GM23338 (cell line): ENCODE measurements at regions not wholly inside any gene's neighbourhood (a gene's known extent, or its start where the extent isn't known, plus 50 kb on each side); places are given as distances from the start of the nearest gene placed in this dataset.

Experiments used
- ATAC-seq: fragments of 200-7000 bp; cut with Tn5 transposase; 3 replicates; pipeline ENCODE4 v1.9.1; 2020
- DNase-seq: peaks from one replicate; pipeline ENCODE4 v3.0.0-alpha.2; 2015; ENCODE audit warnings: low spot score
- H2AFZ ChIP-seq: fragments of 200-600 bp; sonication (generic); 2 replicates; pipeline ENCODE4 v1.8.0; 2016; ENCODE audit warnings: antibody characterized with exemption, mild to moderate bottlenecking, moderate library complexity
- H3F3A ChIP-seq: fragments of 200-600 bp; sonication (generic); replicated peaks from 2 replicates; pipeline ENCODE4 v1.8.0; 2017; ENCODE audit warnings: antibody characterized with exemption, mixed run types, low read depth
- H3K27ac ChIP-seq: fragments of 200-600 bp; sonication (generic); 2 replicates; pipeline ENCODE4 v1.6.1; 2016; ENCODE audit warnings: low read depth
- H3K27me3 ChIP-seq: fragments of 200-600 bp; sonication (generic); 2 replicates; pipeline ENCODE4 v1.8.0; 2016; ENCODE audit warnings: mild to moderate bottlenecking, mixed run types, moderate library complexity; ENCODE audit not compliant: insufficient read depth
- H3K36me3 ChIP-seq: fragments of 200-600 bp; sonication (generic); 2 replicates; pipeline ENCODE4 v1.8.0; 2016; ENCODE audit warnings: mild to moderate bottlenecking; ENCODE audit not compliant: insufficient read depth
- H3K4me1 ChIP-seq: fragments of 200-600 bp; sonication (generic); 2 replicates; pipeline ENCODE4 v1.8.0; 2016; ENCODE audit warnings: mild to moderate bottlenecking, moderate library complexity; ENCODE audit not compliant: insufficient read depth
- H3K4me2 ChIP-seq: fragments of 200-600 bp; sonication (generic); 2 replicates; pipeline ENCODE4 v1.7.1; 2017; ENCODE audit warnings: mixed run types
- H3K4me3 ChIP-seq: fragments of 200-600 bp; sonication (generic); 2 replicates; pipeline ENCODE4 v1.6.1; 2016; ENCODE audit warnings: mixed run types
- H3K79me2 ChIP-seq: fragments of 200-600 bp; sonication (generic); replicated peaks from 2 replicates; pipeline ENCODE4 v1.8.0; 2017; ENCODE audit warnings: mild to moderate bottlenecking; ENCODE audit not compliant: insufficient read depth
- H3K9me2 ChIP-seq: fragments of 200-600 bp; sonication (generic); 2 replicates; pipeline ENCODE4 v1.8.0; 2017; ENCODE audit not compliant: insufficient read depth
- H4K20me1 ChIP-seq: fragments of 200-600 bp; sonication (generic); replicated peaks from 2 replicates; pipeline ENCODE4 v1.8.0; 2017; ENCODE audit warnings: mild to moderate bottlenecking; ENCODE audit not compliant: insufficient read depth
- H3K27ac Mint-ChIP-seq: 2 replicates; pipeline ENCODE4 v1.8.0; 2020; ENCODE audit warnings: inconsistent platforms, mild to moderate bottlenecking, moderate library complexity, mixed read lengths
- H3K27me3 Mint-ChIP-seq: 3 replicates; pipeline ENCODE4 v1.8.0; 2022; ENCODE audit warnings: low read depth, mild to moderate bottlenecking, moderate library complexity, mixed read lengths, inconsistent platforms; ENCODE audit not compliant: insufficient read depth, poor library complexity
- H3K36me3 Mint-ChIP-seq: 3 replicates; pipeline ENCODE4 v1.8.0; 2021; ENCODE audit warnings: low read depth, mild to moderate bottlenecking, inconsistent platforms, moderate library complexity, mixed read lengths
- H3K4me1 Mint-ChIP-seq: 3 replicates; pipeline ENCODE4 v1.8.0; 2020; ENCODE audit warnings: mild to moderate bottlenecking, inconsistent platforms, mixed read lengths
- H3K4me3 Mint-ChIP-seq: 3 replicates; pipeline ENCODE4 v1.8.0; 2021; ENCODE audit warnings: moderate library complexity, mild to moderate bottlenecking, inconsistent platforms, mixed read lengths
- H3K9me3 Mint-ChIP-seq: 3 replicates; pipeline ENCODE4 v1.8.0; 2020; ENCODE audit warnings: moderate library complexity, mild to moderate bottlenecking, inconsistent platforms, mixed read lengths
- CTCF ChIP-seq, 2 experiments: fragments of 200-600 bp in 1 of 2; sonication (generic) in 1 of 2; conservative IDR thresholded peaks; 2 replicates each; pipeline versions ENCODE4 v1.5.1 to v1.6.1; 2016 to 2017; ENCODE audit warnings: antibody characterized with exemption in 2 of 2, low read depth in 2 of 2, mild to moderate bottlenecking in 2 of 2, moderate library complexity in 1 of 2
- ETS1 ChIP-seq: IDR thresholded peaks from 2 replicates; pipeline ENCODE4 v1.6.1; 2016; ENCODE audit warnings: antibody characterized with exemption
- EZH2 ChIP-seq: fragments of 200-600 bp; sonication (generic); IDR thresholded peaks from one replicate; pipeline ENCODE4 v1.8.0; 2017; ENCODE audit warnings: antibody characterized with exemption, mild to moderate bottlenecking, low read depth; ENCODE audit not compliant: unreplicated experiment
- EZH2phosphoT487 ChIP-seq: fragments of 200-600 bp; sonication (generic); IDR thresholded peaks from one replicate; pipeline ENCODE4 v1.8.1; 2018; ENCODE audit warnings: antibody characterized with exemption; ENCODE audit not compliant: unreplicated experiment
- JUNB ChIP-seq: IDR thresholded peaks from one replicate; pipeline ENCODE4 v1.6.1; 2016; ENCODE audit warnings: antibody characterized with exemption; ENCODE audit not compliant: unreplicated experiment
- NANOG ChIP-seq: IDR thresholded peaks from 2 replicates; pipeline ENCODE4 v1.6.1; 2016; ENCODE audit warnings: antibody characterized with exemption, borderline replicate concordance
- REST ChIP-seq: IDR thresholded peaks from one replicate; pipeline ENCODE4 v1.6.1; 2018; ENCODE audit warnings: antibody characterized with exemption; ENCODE audit not compliant: unreplicated experiment
- ZNF114 ChIP-seq: fragments of 250-450 bp; sonication (Bioruptor Pico); IDR thresholded peaks from 2 replicates; pipeline ENCODE4 v1.5.0; 2020; ENCODE audit warnings: mild to moderate bottlenecking, moderate library complexity
- ZNF331 ChIP-seq: fragments of 250-450 bp; sonication (Bioruptor Pico); IDR thresholded peaks from 2 replicates; pipeline ENCODE4 v1.5.0; 2020; ENCODE audit warnings: low read depth, mild to moderate bottlenecking, moderate library complexity

- TF ChIP-seq REST (no peak), CTCF (conservative IDR thresholded peaks at IDR 0.05; ENCODE audit: low read depth in 2 of 2) (no peak), ETS1 (no peak), ZNF331 (CRISPR knock-in tag) (no peak), EZH2phosphoT487 (no peak), EZH2 (no peak)
Observed at GRCh38 chr4:128456171-128456570, 168.6 kb upstream of the PGRMC2 start (continued).

GRCh38 chr4:128455480-128455879 lies 167.9 kb upstream of the PGRMC2 start:
- Mint-ChIP-seq H3K27ac (no peak overlapping the region), H3K9me3 (no peaks in the 10 kb centered on the region), H3K4me1 (peaks cover 10% of the 10 kb centered on the region; the same call in 2 of the 3 replicates), H3K36me3 (no peaks in the 10 kb centered on the region), H3K27me3 (peaks cover 2% of the 10 kb centered on the region), H3K4me3 (no peak overlapping the region)
- H3K4me3 ChIP-seq = no peak overlapping the region
- H3K27ac ChIP-seq = no peak overlapping the region
- no peaks in the 10 kb centered on the region for H3K79me2 ChIP-seq
- no peaks in the 10 kb centered on the region for H3K4me1 ChIP-seq
- no peaks in the 10 kb centered on the region for H3K36me3 ChIP-seq
- no peak overlapping the region for H3K4me2 ChIP-seq
- H3F3A ChIP-seq = no peaks in the 10 kb centered on the region
- H3K9me2 ChIP-seq = no peaks in the 10 kb centered on the region
- H4K20me1 ChIP-seq = no peaks in the 10 kb centered on the region
- ATAC-seq = no peak
- no peak for DNase-seq
- no peaks in the 10 kb centered on the region for H3K27me3 ChIP-seq
- H2AFZ ChIP-seq = no peak overlapping the region
- no peak for TF ChIP-seq ZNF114 (CRISPR knock-in tag)
- no peak for TF ChIP-seq EZH2
- TF ChIP-seq JUNB = no peak
- TF ChIP-seq NANOG = no peak
- TF ChIP-seq REST = no peak
